Vagina (tissue), 2 donors: ENCODE measurements at regions not wholly inside any gene's neighbourhood (a gene's known extent, or its start where the extent isn't known, plus 50 kb on each side); places are given as distances from the start of the nearest gene placed in this dataset.

Experiments
- CTCF ChIP-seq, 3 experiments: fragments of 450-650 bp in 2 of 3; fragments of 200-600 bp in 1 of 3; sonication (generic) in 1 of 3; IDR thresholded peaks; one replicate each; pipeline ENCODE4 v1.5.1; 2017 to 2019; ENCODE audit warnings: antibody characterized with exemption in 3 of 3, mild to moderate bottlenecking in 2 of 3, moderate library complexity in 2 of 3
- POLR2A ChIP-seq, 2 donors: fragments of 450-650 bp; IDR thresholded peaks; one replicate each; pipeline ENCODE4 v1.6.1; 2017; ENCODE audit warnings: antibody characterized with exemption in 2 of 2, mild to moderate bottlenecking in 2 of 2, moderate library complexity in 2 of 2

DNA sequence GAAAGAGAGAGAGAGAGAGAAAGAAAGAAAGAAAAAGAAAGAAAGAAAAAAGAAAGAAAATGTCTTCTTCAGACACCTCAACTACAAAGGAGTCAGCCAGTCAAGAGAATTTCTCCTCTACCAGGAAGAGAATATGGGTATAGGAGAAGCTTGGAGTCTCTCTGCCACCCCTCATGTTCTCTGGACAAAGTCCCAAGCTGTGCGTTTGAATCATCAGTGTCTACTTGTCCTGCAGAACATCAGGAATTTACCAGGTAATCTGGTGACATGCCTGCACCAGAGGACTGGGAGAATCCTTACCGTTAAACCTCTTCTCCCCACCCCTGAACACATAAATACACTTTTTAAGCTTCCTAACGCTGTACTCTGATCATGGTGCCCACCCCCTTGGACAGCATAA is 119.5 kb downstream of the TM9SF2 start:
- no peak for TF ChIP-seq POLR2A (IDR thresholded peaks at IDR 0.05)
- no peak for TF ChIP-seq CTCF (IDR thresholded peaks at IDR 0.05)
